GM12891 (cell line): ENCODE measurements at regions not wholly inside any gene's neighbourhood (a gene's known extent, or its start where the extent isn't known, plus 50 kb on each side); places are given as distances from the start of the nearest gene placed in this dataset.

Source experiments
- POLR2A ChIP-seq: IDR thresholded peaks from 2 replicates; pipeline ENCODE4 v1.6.1; 2011; ENCODE audit warnings: low read depth, low read length, control low read depth
- POLR2AphosphoS5 ChIP-seq: IDR thresholded peaks from 2 replicates; pipeline ENCODE4 v1.6.1; 2011; ENCODE audit warnings: low read depth, low read length, control low read depth
- SPI1 ChIP-seq: IDR thresholded peaks from 2 replicates; pipeline ENCODE4 v1.6.1; 2011; ENCODE audit warnings: low read depth, low read length, control low read depth
- TAF1 ChIP-seq: IDR thresholded peaks from 2 replicates; pipeline ENCODE4 v1.6.1; 2011; ENCODE audit warnings: low read depth, low read length, control low read depth

GRCh38 chr9:90024823-90025222 is 420.0 kb downstream of the GADD45G start:
- TF ChIP-seq POLR2A (no peak), POLR2AphosphoS5 (no peak), SPI1 (no peak), TAF1 (no peak)
